GM21529 (cell line): ENCODE measurements at regions not wholly inside any gene's neighbourhood (a gene's known extent, or its start where the extent isn't known, plus 50 kb on each side); places are given as distances from the start of the nearest gene placed in this dataset.
"Not testable (repeated sequence)": the region's sequence is repeated elsewhere in the genome, so short reads cannot be mapped to it uniquely, and the experiment has no call there.

Experiments used
- ATAC-seq: cut with Tn5 transposase; IDR thresholded peaks from one replicate; pipeline ENCODE4 v1.9.1; 2021; ENCODE audit not compliant: unreplicated experiment

- no peak for ATAC-seq
Observed at GRCh38 chr14:53409969-53410368, 256.8 kb upstream of the DDHD1 start.

GRCh38 chr14:53409289-53409688 is 256.2 kb upstream of the DDHD1 start:
- no peak for ATAC-seq

GRCh38 chr14:53408175-53408879 is 255.2 kb upstream of the DDHD1 start:
- no peak for ATAC-seq

GRCh38 chr14:53406519-53406918 is 253.4 kb upstream of the DDHD1 start:
- no peak for ATAC-seq

GRCh38 chr14:53401646-53402045 is 248.5 kb upstream of the DDHD1 start:
- ATAC-seq, result no peak

GRCh38 chr14:53399057-53399456 is 245.9 kb upstream of the DDHD1 start:
- ATAC-seq, result no peak

GRCh38 chr14:53398616-53399015 is 245.5 kb upstream of the DDHD1 start:
- no peak for ATAC-seq

GRCh38 chr14:53395267-53395666 is 242.1 kb upstream of the DDHD1 start:
- ATAC-seq, result not testable (repeated sequence)

- ATAC-seq, result no peak
Observed at GRCh38 chr14:53391631-53392285, 238.6 kb upstream of the DDHD1 start.

- no peak for ATAC-seq
Observed at GRCh38 chr14:53391156-53391555, 238.0 kb upstream of the DDHD1 start.

GRCh38 chr14:53390008-53390407 is 236.9 kb upstream of the DDHD1 start:
- no peak for ATAC-seq

GRCh38 chr14:53389202-53389601 is 236.1 kb upstream of the DDHD1 start:
- ATAC-seq, result no peak

GRCh38 chr14:53386362-53386761 is 233.2 kb upstream of the DDHD1 start:
- ATAC-seq, result no peak

GRCh38 chr14:53384536-53384935 is 231.4 kb upstream of the DDHD1 start:
- ATAC-seq, result no peak

- no peak for ATAC-seq
Observed at GRCh38 chr14:53384073-53384472, 230.9 kb upstream of the DDHD1 start.

GRCh38 chr14:53381895-53382294 is 228.8 kb upstream of the DDHD1 start:
- ATAC-seq, result no peak

- ATAC-seq, result no peak
Observed at GRCh38 chr14:53380867-53381225, 227.7 kb upstream of the DDHD1 start.

GRCh38 chr14:53380052-53380866 is 227.1 kb upstream of the DDHD1 start:
- no peak for ATAC-seq

GRCh38 chr14:53378142-53378541 is 225.0 kb upstream of the DDHD1 start:
- no peak for ATAC-seq

- ATAC-seq, result no peak
Observed at GRCh38 chr14:53376064-53376463, 222.9 kb upstream of the DDHD1 start.

- no peak for ATAC-seq
Observed at GRCh38 chr14:53375599-53375998, 222.5 kb upstream of the DDHD1 start.

GRCh38 chr14:53368711-53369201 is 215.6 kb upstream of the DDHD1 start:
- no peak for ATAC-seq
